ENCODE measurements at regions not wholly inside any gene's neighbourhood (a gene's known extent, or its start where the extent isn't known, plus 50 kb on each side); places are given as distances from the start of the nearest gene placed in this dataset.

GRCh38 chr10:21293518-21294356 is 231.7 kb downstream of the SKIDA1 start:
- DNase-seq (ENCODE audit: extremely low read depth, low read depth): no peak
- TF ChIP-seq CTCF (IDR thresholded peaks at IDR 0.05; ENCODE audit: low read depth, low read length): no peak

GRCh38 chr10:21292763-21293517 is 232.5 kb downstream of the SKIDA1 start:
- DNase-seq (ENCODE audit: extremely low read depth, low read depth): peak; percentile 84
- TF ChIP-seq CTCF (IDR thresholded peaks at IDR 0.05; ENCODE audit: low read depth, low read length): no peak

- TF ChIP-seq CTCF (IDR thresholded peaks at IDR 0.05; ENCODE audit: low read depth, low read length): no peak
- no peak for DNase-seq (ENCODE audit: extremely low read depth, low read depth)
Measured at GRCh38 chr10:21290499-21291160, 234.9 kb downstream of the SKIDA1 start.

- no peak for TF ChIP-seq CTCF (IDR thresholded peaks at IDR 0.05; ENCODE audit: low read depth, low read length)
- no peak for DNase-seq (ENCODE audit: extremely low read depth, low read depth)
Measured at GRCh38 chr10:21289961-21290360, 235.5 kb downstream of the SKIDA1 start.

- no peak for TF ChIP-seq CTCF (IDR thresholded peaks at IDR 0.05; ENCODE audit: low read depth, low read length)
- DNase-seq (ENCODE audit: extremely low read depth, low read depth): no peak
Measured at GRCh38 chr10:21289271-21289670, 236.2 kb downstream of the SKIDA1 start.

- no peak for TF ChIP-seq CTCF (IDR thresholded peaks at IDR 0.05; ENCODE audit: low read depth, low read length)
- DNase-seq (ENCODE audit: extremely low read depth, low read depth): no peak
Measured at GRCh38 chr10:21285742-21286331, 239.6 kb downstream of the SKIDA1 start.
